ENCODE measurements at regions not wholly inside any gene's neighbourhood (a gene's known extent, or its start where the extent isn't known, plus 50 kb on each side); places are given as distances from the start of the nearest gene placed in this dataset.

DNA sequence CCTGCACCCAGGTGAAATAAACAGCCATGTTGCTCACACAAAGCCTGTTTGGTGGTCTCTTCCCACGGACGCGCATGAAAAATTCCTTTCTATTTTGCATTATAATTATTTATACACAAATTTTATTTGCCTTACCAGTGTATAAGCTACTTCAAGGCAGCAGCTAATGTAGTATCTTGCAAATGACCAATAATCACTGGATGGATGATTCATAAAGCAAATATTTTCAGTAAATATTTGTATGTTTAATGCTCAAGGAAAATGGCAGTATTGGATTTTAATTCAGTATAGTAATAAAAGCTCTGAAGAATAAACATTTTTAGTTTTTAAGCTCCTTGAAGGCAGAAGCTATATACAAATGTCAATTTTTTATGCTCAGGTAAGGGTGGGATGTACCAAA is 158.7 kb upstream of the NANOGP8 start:
- no peak for TF ChIP-seq POLR2A (IDR thresholded peaks at IDR 0.05; ENCODE audit: low read depth, low read length)
- TF ChIP-seq, protein P1, sequence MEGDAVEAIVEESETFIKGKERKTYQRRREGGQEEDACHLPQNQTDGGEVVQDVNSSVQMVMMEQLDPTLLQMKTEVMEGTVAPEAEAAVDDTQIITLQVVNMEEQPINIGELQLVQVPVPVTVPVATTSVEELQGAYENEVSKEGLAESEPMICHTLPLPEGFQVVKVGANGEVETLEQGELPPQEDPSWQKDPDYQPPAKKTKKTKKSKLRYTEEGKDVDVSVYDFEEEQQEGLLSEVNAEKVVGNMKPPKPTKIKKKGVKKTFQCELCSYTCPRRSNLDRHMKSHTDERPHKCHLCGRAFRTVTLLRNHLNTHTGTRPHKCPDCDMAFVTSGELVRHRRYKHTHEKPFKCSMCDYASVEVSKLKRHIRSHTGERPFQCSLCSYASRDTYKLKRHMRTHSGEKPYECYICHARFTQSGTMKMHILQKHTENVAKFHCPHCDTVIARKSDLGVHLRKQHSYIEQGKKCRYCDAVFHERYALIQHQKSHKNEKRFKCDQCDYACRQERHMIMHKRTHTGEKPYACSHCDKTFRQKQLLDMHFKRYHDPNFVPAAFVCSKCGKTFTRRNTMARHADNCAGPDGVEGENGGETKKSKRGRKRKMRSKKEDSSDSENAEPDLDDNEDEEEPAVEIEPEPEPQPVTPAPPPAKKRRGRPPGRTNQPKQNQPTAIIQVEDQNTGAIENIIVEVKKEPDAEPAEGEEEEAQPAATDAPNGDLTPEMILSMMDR (conservative IDR thresholded peaks at IDR 0.05; ENCODE audit: low read depth, low read length) = no peak
